Memory B cell (primary cell): ENCODE measurements at regions not wholly inside any gene's neighbourhood (a gene's known extent, or its start where the extent isn't known, plus 50 kb on each side); places are given as distances from the start of the nearest gene placed in this dataset.

Experiments used
- ATAC-seq: fragments of 150-1000 bp; cut with Tn5 transposase; 2 replicates; pipeline ENCODE4 v1.10.0; 2021; ENCODE audit warnings: low read depth, mild to moderate bottlenecking, moderate library complexity
- DNase-seq, 2 donors: peaks; one replicate each; pipeline ENCODE4 v3.0.0; 2022; ENCODE audit warnings: low spot score in 2 of 2
- H3K27ac Mint-ChIP-seq: one replicate; pipeline ENCODE4 v1.8.0; 2022; ENCODE audit warnings: mild to moderate bottlenecking, moderate library complexity, mixed read lengths
- H3K27me3 Mint-ChIP-seq: one replicate; pipeline ENCODE4 v1.8.0; 2022; ENCODE audit warnings: mixed read lengths
- H3K36me3 Mint-ChIP-seq: one replicate; pipeline ENCODE4 v1.8.0; 2022; ENCODE audit warnings: mild to moderate bottlenecking, mixed read lengths
- H3K4me1 Mint-ChIP-seq: one replicate; pipeline ENCODE4 v1.8.0; 2022; ENCODE audit warnings: mixed read lengths
- H3K4me3 Mint-ChIP-seq: one replicate; pipeline ENCODE4 v1.8.0; 2022; ENCODE audit warnings: mild to moderate bottlenecking, moderate library complexity, mixed read lengths
- H3K9me3 Mint-ChIP-seq: one replicate; pipeline ENCODE4 v1.8.0; 2022; ENCODE audit warnings: mixed read lengths

- H3K27ac Mint-ChIP-seq = no peak overlapping the region
- H3K27me3 Mint-ChIP-seq = no peaks in the 10 kb centered on the region
- H3K4me1 Mint-ChIP-seq = no peaks in the 10 kb centered on the region
- no peak overlapping the region for H3K4me3 Mint-ChIP-seq
- H3K36me3 Mint-ChIP-seq = no peaks in the 10 kb centered on the region
- ATAC-seq (no peak), DNase-seq (no peak)
- H3K9me3 Mint-ChIP-seq = peaks cover 3% of the 10 kb centered on the region
Measured at GRCh38 chr15:95799286-95800200, 531.0 kb upstream of the NR2F2 start.

DNA sequence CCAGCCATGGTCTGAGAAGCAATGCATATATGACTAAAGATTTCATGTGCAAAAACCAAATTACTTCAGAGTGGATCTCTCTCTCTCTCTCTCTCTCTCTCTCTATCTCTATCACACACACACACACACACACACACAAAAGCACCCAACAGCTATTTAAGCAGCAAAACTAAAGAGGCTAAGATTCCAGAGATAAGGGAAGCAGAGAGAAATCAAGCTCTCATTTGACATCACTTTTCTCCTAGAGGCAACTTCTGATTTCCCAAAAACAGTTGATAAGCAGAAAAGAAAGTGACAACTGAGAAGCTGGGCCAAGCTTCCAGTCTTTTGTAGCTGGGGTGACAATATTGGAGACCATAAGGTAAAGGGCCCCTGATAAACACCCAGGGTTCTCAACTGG lies 526.0 kb upstream of the NR2F2 start:
- H3K27ac Mint-ChIP-seq = no peak overlapping the region
- peaks cover 8% of the 10 kb centered on the region for H3K9me3 Mint-ChIP-seq
- H3K4me3 Mint-ChIP-seq = no peak overlapping the region
- H3K36me3 Mint-ChIP-seq = no peaks in the 10 kb centered on the region
- no peaks in the 10 kb centered on the region for H3K27me3 Mint-ChIP-seq
- DNase-seq (no peak), ATAC-seq (no peak)
- no peaks in the 10 kb centered on the region for H3K4me1 Mint-ChIP-seq

GRCh38 chr15:95812491-95812890 lies 518.0 kb upstream of the NR2F2 start:
- Mint-ChIP-seq H3K36me3 (no peaks in the 10 kb centered on the region), H3K4me1 (no peaks in the 10 kb centered on the region)

DNA sequence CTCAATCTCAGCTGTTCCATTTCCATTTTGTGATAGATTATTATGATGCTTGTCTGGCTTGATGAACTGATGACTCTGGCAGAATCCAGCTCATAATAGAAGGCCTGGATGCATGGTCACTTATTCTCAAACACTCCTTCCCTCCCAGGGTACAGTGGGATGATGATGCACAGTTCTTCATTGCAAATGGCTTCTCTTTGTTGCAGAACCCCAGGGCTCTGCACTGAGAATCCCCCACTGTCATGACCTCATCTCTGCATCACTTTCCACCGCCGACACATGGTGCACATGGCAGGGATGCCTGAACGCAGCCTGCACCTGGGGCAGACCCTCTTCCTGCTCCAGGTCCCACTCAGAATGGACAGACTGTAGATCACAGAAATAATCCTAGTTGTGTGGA lies 515.6 kb upstream of the NR2F2 start:
- no peaks in the 10 kb centered on the region for H3K4me1 Mint-ChIP-seq
- ATAC-seq (no peak), DNase-seq (no peak)
- no peak overlapping the region for H3K27ac Mint-ChIP-seq
- no peak overlapping the region for H3K4me3 Mint-ChIP-seq
- H3K36me3 Mint-ChIP-seq = no peaks in the 10 kb centered on the region
- H3K27me3 Mint-ChIP-seq = no peaks in the 10 kb centered on the region
- no peaks in the 10 kb centered on the region for H3K9me3 Mint-ChIP-seq

More at GRCh38 chr15:95812491-95812890, 518.0 kb upstream of the NR2F2 start:
- Mint-ChIP-seq H3K27me3 (no peaks in the 10 kb centered on the region), H3K27ac (no peak overlapping the region), H3K9me3 (no peaks in the 10 kb centered on the region), H3K4me3 (no peak overlapping the region)
- no peak for ATAC-seq
- DNase-seq = no peak

DNA sequence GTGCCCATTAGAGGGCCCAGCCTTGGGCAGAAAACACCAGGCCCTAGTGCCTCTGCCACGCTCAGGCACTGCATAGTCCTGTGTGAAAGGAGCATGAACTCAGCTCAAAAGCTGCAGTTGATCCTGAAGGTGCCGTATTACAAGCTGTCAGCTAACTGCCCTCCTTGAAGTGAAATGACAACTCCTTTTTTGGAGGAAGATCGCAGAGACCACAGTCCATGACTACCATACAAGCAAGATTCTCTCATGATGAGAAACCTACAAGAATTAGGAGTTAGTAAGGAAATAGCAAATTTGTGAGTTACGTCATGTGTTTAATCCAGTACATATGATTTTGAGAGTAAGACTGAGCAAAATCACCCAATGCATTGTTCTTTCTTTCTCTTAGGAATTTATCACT lies 513.9 kb upstream of the NR2F2 start:
- no peaks in the 10 kb centered on the region for H3K36me3 Mint-ChIP-seq

DNA sequence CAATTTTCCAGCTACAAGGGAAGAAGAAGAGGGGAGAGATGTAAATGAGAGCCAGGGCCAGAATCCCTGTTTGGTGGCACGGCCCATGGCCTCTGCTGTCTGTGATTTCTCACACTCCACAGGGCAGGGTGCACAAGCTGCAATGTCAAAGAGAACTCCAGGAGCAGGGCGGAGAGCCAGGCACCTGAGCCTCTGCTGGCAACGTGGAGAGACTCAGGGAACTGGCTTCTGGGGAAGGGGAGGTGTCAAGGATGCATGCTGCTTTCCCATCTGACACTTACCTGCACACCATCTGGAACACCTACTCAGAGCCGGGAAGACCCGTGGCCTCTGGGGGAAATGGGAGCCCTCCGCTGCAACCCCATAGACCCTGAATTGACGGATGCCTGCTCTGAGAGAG lies 507.5 kb upstream of the NR2F2 start:
- ATAC-seq = no peak
- Mint-ChIP-seq H3K4me1 (peaks cover 2% of the 10 kb centered on the region), H3K4me3 (no peak overlapping the region), H3K36me3 (no peaks in the 10 kb centered on the region), H3K27ac (no peak overlapping the region), H3K27me3 (no peaks in the 10 kb centered on the region), H3K9me3 (no peaks in the 10 kb centered on the region)
- DNase-seq = no peak

More for the DNA sequence above, 513.9 kb upstream of the NR2F2 start:
- Mint-ChIP-seq H3K9me3 (no peaks in the 10 kb centered on the region), H3K27ac (no peak overlapping the region), H3K4me1 (no peaks in the 10 kb centered on the region), H3K4me3 (no peak overlapping the region), H3K27me3 (no peaks in the 10 kb centered on the region)
- ATAC-seq (no peak), DNase-seq (no peak)

- H3K27me3 Mint-ChIP-seq = no peaks in the 10 kb centered on the region
- H3K36me3 Mint-ChIP-seq = no peaks in the 10 kb centered on the region
- peaks cover 2% of the 10 kb centered on the region for H3K4me1 Mint-ChIP-seq
- DNase-seq (no peak), ATAC-seq (no peak)
- H3K9me3 Mint-ChIP-seq = no peaks in the 10 kb centered on the region
- H3K4me3 Mint-ChIP-seq = no peak overlapping the region
- no peak overlapping the region for H3K27ac Mint-ChIP-seq
Measured at GRCh38 chr15:95825208-95825607, 505.3 kb upstream of the NR2F2 start.

- H3K9me3 Mint-ChIP-seq = no peaks in the 10 kb centered on the region
- peaks cover 2% of the 10 kb centered on the region for H3K4me1 Mint-ChIP-seq
- no peaks in the 10 kb centered on the region for H3K27me3 Mint-ChIP-seq
- no peak for DNase-seq
- no peaks in the 10 kb centered on the region for H3K36me3 Mint-ChIP-seq
- H3K27ac Mint-ChIP-seq = no peak overlapping the region
- no peak for ATAC-seq
- H3K4me3 Mint-ChIP-seq = no peak overlapping the region
Measured at GRCh38 chr15:95825671-95826411, 504.7 kb upstream of the NR2F2 start.

GRCh38 chr15:95826412-95827195 lies 503.9 kb upstream of the NR2F2 start:
- Mint-ChIP-seq H3K4me1 (peaks cover 2% of the 10 kb centered on the region), H3K27me3 (no peaks in the 10 kb centered on the region), H3K27ac (no peak overlapping the region), H3K9me3 (no peaks in the 10 kb centered on the region), H3K36me3 (no peaks in the 10 kb centered on the region), H3K4me3 (no peak overlapping the region)
- DNase-seq (no peak), ATAC-seq (no peak)

DNA sequence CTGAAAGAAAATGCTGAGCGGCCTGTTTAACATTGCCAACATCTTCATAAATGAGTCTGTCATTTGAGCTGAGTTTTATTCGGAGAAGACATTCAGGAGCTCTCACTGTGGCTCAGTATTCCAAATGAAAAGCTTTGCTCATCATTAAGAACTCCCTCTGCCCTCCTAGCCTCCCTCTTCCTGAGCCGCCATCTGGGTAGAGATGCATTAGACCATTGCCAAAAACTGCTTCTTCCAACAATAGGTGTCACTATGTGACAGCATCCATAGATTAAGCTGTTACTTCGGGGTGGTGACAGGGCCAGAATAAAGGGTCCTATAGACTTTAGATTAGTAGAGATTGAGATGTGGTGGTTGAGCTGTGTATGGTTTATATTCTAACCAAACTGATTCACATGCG lies 501.4 kb upstream of the NR2F2 start:
- Mint-ChIP-seq H3K9me3 (no peaks in the 10 kb centered on the region), H3K4me1 (no peaks in the 10 kb centered on the region), H3K36me3 (no peaks in the 10 kb centered on the region), H3K27me3 (no peaks in the 10 kb centered on the region), H3K27ac (no peak overlapping the region), H3K4me3 (no peak overlapping the region)
- no peak for ATAC-seq
- no peak for DNase-seq

- Mint-ChIP-seq H3K36me3 (no peaks in the 10 kb centered on the region), H3K27ac (no peak overlapping the region), H3K9me3 (peaks cover 1% of the 10 kb centered on the region), H3K4me3 (no peak overlapping the region), H3K4me1 (no peaks in the 10 kb centered on the region), H3K27me3 (no peaks in the 10 kb centered on the region)
- DNase-seq (no peak), ATAC-seq (no peak)
Measured at GRCh38 chr15:95830281-95830680, 500.2 kb upstream of the NR2F2 start.

DNA sequence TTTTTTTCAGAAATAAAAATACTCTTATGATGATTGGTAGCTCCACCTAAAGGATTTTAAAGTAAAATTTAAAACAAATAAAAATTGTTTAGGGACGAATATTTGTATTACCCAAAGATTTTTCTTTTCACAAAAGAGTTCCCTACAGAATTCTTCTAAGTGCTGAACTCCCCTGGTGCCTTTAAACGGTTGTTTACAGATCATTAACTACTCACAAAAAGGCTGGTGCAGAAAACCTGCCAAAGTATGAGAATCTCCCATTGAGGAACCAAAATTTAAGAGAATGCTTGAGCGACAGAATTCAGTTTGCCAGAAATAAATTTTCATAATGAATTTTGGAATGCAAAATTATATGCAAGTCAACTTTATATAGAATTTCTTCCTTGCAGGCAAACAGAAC lies 497.8 kb upstream of the NR2F2 start:
- ATAC-seq = no peak
- no peak for DNase-seq
- Mint-ChIP-seq H3K9me3 (peaks cover 1% of the 10 kb centered on the region), H3K36me3 (no peaks in the 10 kb centered on the region), H3K4me3 (no peak overlapping the region), H3K27me3 (no peaks in the 10 kb centered on the region), H3K27ac (no peak overlapping the region), H3K4me1 (no peaks in the 10 kb centered on the region)

DNA sequence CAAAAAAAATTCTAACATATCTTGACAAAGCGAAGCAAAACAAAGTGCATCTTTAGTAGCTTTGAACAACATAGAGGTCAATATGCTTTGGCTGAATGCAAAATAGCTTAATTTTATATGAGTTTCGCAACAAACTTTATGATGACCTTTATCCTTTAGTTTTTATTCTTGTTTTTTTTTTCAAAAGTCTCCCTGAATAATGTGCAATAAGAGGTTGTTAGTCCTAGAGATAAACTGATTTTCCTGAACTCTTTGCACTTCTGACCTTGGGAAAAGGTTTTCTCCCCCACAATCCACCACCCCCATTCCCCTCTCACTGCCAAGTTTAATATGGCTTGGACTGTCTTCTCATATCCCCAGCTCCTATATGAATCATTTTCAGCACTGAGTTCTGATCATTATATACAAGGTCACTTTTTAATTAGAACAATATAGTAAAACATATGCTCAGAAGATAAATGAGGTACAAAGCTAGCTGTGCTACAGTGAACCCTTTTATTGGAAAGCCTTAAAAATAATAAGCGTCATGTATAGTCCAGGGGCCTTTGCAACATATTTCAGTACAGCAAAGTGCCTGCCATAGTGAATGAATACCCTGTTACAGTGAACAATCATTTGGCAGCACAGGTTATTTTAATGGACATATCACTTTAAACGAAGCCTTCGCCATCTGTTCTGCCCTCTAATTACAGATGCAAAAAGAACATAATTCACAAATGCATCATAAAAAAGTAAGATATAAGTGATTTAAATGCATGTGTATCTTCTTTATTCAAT lies 496.3 kb upstream of the NR2F2 start:
- ATAC-seq (no peak), DNase-seq (no peak)
- H3K4me1 Mint-ChIP-seq = peaks cover 4% of the 10 kb centered on the region
- no peak overlapping the region for H3K4me3 Mint-ChIP-seq
- no peak overlapping the region for H3K27ac Mint-ChIP-seq
- peaks cover 1% of the 10 kb centered on the region for H3K9me3 Mint-ChIP-seq
- H3K36me3 Mint-ChIP-seq = no peaks in the 10 kb centered on the region
- H3K27me3 Mint-ChIP-seq = no peaks in the 10 kb centered on the region
